Peyer's patch (tissue), 4 donors: ENCODE measurements at regions not wholly inside any gene's neighbourhood (a gene's known extent, or its start where the extent isn't known, plus 50 kb on each side); places are given as distances from the start of the nearest gene placed in this dataset.

Experiments
- POLR2A ChIP-seq, 2 donors: fragments of 450-650 bp; IDR thresholded peaks; one replicate each; pipeline ENCODE4 v1.5.1; 2017; ENCODE audit warnings: antibody characterized with exemption in 2 of 2, mild to moderate bottlenecking in 2 of 2, moderate library complexity in 2 of 2
- TF ChIP-seq, protein P1 (sequence below), 6 experiments: fragments of 450-650 bp in 4 of 6; fragments of 200-600 bp in 2 of 6; sonication (generic) in 1 of 6; IDR thresholded peaks; one replicate each; pipeline ENCODE4 v1.5.1; 2017 to 2019; ENCODE audit warnings: antibody characterized with exemption in 6 of 6, mild to moderate bottlenecking in 3 of 6, moderate library complexity in 1 of 6

DNA sequence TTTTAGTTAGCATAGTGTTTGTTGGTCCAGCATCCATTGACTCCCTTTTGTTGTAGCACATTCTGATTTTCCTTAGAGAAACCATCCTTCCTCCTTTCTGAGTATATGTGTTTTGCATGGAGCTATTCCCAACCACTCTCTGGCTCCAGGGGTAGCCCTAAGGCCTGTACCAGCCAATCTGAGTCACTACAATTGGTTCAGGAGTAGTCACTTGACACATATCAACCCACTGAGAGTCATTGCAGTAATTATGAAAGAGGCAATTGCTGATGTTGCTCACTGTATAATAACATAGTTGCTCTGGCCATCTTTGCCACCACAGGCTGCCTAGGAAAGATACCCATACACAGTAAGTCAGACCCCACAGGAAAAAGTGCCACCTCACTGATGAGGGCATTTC is 71.2 kb upstream of the GRID2 start:
- TF ChIP-seq, protein P1, sequence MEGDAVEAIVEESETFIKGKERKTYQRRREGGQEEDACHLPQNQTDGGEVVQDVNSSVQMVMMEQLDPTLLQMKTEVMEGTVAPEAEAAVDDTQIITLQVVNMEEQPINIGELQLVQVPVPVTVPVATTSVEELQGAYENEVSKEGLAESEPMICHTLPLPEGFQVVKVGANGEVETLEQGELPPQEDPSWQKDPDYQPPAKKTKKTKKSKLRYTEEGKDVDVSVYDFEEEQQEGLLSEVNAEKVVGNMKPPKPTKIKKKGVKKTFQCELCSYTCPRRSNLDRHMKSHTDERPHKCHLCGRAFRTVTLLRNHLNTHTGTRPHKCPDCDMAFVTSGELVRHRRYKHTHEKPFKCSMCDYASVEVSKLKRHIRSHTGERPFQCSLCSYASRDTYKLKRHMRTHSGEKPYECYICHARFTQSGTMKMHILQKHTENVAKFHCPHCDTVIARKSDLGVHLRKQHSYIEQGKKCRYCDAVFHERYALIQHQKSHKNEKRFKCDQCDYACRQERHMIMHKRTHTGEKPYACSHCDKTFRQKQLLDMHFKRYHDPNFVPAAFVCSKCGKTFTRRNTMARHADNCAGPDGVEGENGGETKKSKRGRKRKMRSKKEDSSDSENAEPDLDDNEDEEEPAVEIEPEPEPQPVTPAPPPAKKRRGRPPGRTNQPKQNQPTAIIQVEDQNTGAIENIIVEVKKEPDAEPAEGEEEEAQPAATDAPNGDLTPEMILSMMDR (IDR thresholded peaks at IDR 0.05), result no peak
- no peak for TF ChIP-seq POLR2A (IDR thresholded peaks at IDR 0.05)
